MM.1S (cell line): ENCODE measurements at regions not wholly inside any gene's neighbourhood (a gene's known extent, or its start where the extent isn't known, plus 50 kb on each side); places are given as distances from the start of the nearest gene placed in this dataset.
A peak's percentile ranks its signal among the peaks of the same experiment; 100 is the strongest.

Experiments used
- DNase-seq: peaks from one replicate; pipeline ENCODE4 v3.0.0-alpha.2; 2015
- H2AFZ ChIP-seq: fragments of 300-600 bp; sonication (generic); 2 replicates; pipeline ENCODE4 v1.6.0; 2016; ENCODE audit warnings: antibody characterized with exemption, low read length
- H3F3A ChIP-seq: fragments of 300-600 bp; sonication (generic); 2 replicates; pipeline ENCODE4 v1.6.1; 2016; ENCODE audit warnings: mild to moderate bottlenecking, antibody characterized with exemption, low read length, moderate library complexity, mixed read lengths; ENCODE audit not compliant: insufficient read depth
- H3K27ac ChIP-seq: fragments of 300-600 bp; sonication (generic); 2 replicates; pipeline ENCODE4 v1.5.1; 2016; ENCODE audit warnings: mild to moderate bottlenecking, low read length
- H3K27me3 ChIP-seq: fragments of 300-600 bp; sonication (generic); replicated peaks from 2 replicates; pipeline ENCODE4 v1.6.0; 2016; ENCODE audit warnings: low read length; ENCODE audit not compliant: insufficient read depth
- H3K36me3 ChIP-seq: fragments of 300-600 bp; sonication (generic); replicated peaks from 2 replicates; pipeline ENCODE4 v1.6.1; 2016; ENCODE audit warnings: mild to moderate bottlenecking, low read length, mixed read lengths; ENCODE audit not compliant: insufficient read depth
- H3K4me1 ChIP-seq: fragments of 300-600 bp; sonication (generic); 2 replicates; pipeline ENCODE4 v1.6.1; 2016; ENCODE audit warnings: low read length, mixed read lengths
- H3K4me2 ChIP-seq: fragments of 300-600 bp; sonication (generic); 2 replicates; pipeline ENCODE4 v1.6.0; 2016; ENCODE audit warnings: low read depth, low read length
- H3K4me3 ChIP-seq: fragments of 300-600 bp; sonication (generic); 2 replicates; pipeline ENCODE4 v1.5.1; 2016; ENCODE audit warnings: low read length, mixed read lengths
- H3K79me2 ChIP-seq: fragments of 300-600 bp; sonication (generic); 2 replicates; pipeline ENCODE4 v1.6.1; 2016; ENCODE audit warnings: mixed run types, low read length, mixed read lengths
- H3K9ac ChIP-seq: fragments of 300-600 bp; sonication (generic); 2 replicates; pipeline ENCODE4 v1.6.1; 2016; ENCODE audit warnings: low read length, mixed read lengths
- H3K9me2 ChIP-seq: fragments of 300-600 bp; sonication (generic); replicated peaks from 2 replicates; pipeline ENCODE4 v1.6.1; 2016; ENCODE audit warnings: mild to moderate bottlenecking, low read length, mixed read lengths; ENCODE audit not compliant: insufficient read depth
- H3K9me3 ChIP-seq: fragments of 300-600 bp; sonication (generic); replicated peaks from 2 replicates; pipeline ENCODE4 v1.6.1; 2016; ENCODE audit warnings: mild to moderate bottlenecking, low read length, mixed read lengths; ENCODE audit not compliant: insufficient read depth
- H4K20me1 ChIP-seq: fragments of 300-600 bp; sonication (generic); 2 replicates; pipeline ENCODE4 v1.6.1; 2016; ENCODE audit warnings: mild to moderate bottlenecking, low read length, moderate library complexity, mixed read lengths; ENCODE audit not compliant: insufficient read depth
- CTCF ChIP-seq: fragments of 300-600 bp; sonication (generic); IDR thresholded peaks from 2 replicates; pipeline ENCODE4 v1.5.1; 2016; ENCODE audit warnings: antibody characterized with exemption, low read length, mixed read lengths
- EZH2 ChIP-seq: fragments of 300-600 bp; sonication (generic); optimal IDR thresholded peaks from 2 replicates; pipeline ENCODE3; 2017; ENCODE audit warnings: low read depth, mild to moderate bottlenecking, antibody characterized with exemption, low read length, mixed read lengths
- EZH2phosphoT487 ChIP-seq: fragments of 300-600 bp; sonication (generic); IDR thresholded peaks from 2 replicates; pipeline ENCODE4 v1.6.1; 2018; ENCODE audit warnings: antibody characterized with exemption, low read length

- no peak overlapping the region for H3K4me2 ChIP-seq
- no peak for TF ChIP-seq CTCF
- no peak for TF ChIP-seq EZH2phosphoT487
- TF ChIP-seq EZH2, result no peak
- H3K4me3 ChIP-seq, result no peak overlapping the region
- no peak overlapping the region for H3K27ac ChIP-seq
- no peaks in the 10 kb centered on the region for H4K20me1 ChIP-seq
- H3K79me2 ChIP-seq, result no peaks in the 10 kb centered on the region
- no peak overlapping the region for H2AFZ ChIP-seq
- H3K9me3 ChIP-seq, result no peaks in the 10 kb centered on the region
- H3K9ac ChIP-seq, result no peak overlapping the region
- H3K36me3 ChIP-seq, result no peaks in the 10 kb centered on the region
- H3K9me2 ChIP-seq, result no peaks in the 10 kb centered on the region
- DNase-seq, result no peak
- H3K4me1 ChIP-seq, result no peaks in the 10 kb centered on the region
- H3K27me3 ChIP-seq, result no peaks in the 10 kb centered on the region
- no peaks in the 10 kb centered on the region for H3F3A ChIP-seq
Measured at GRCh38 chr2:191516260-191516659, 161.7 kb upstream of the NABP1 start.

GRCh38 chr2:191521608-191522208 lies 156.2 kb upstream of the NABP1 start:
- Histone ChIP-seq H2AFZ (no peak overlapping the region), H3F3A (no peaks in the 10 kb centered on the region)
- DNase-seq, result peak; percentile 19

DNA sequence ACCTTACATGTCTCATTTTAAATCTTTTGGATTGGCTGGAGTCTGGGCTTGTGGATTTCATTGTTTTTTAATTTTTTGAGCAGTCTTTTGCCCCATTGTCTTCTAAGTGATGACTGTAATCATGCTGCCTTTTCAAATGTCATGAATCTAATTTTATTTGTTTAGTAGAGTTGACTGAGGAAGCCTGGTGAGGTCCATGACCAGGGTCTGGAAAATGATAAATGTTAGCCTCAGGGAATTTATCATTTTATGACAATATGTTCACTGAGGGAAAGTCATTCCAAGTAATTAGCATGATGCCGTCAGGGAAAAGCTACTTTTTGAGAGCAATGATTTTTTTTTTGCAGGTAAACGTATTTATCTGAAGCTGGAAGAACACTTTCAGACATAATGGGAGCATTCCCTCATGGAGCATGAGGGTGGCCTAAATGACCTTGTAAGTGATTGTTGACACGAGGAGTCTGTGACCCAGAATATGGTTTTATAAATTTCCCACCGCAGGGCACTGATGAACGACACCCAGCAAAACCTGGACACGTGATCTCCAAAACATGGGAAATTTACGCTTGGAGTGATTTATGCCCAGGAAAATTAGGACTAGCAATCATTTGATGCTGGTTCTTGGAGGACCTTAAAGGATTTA lies 155.3 kb upstream of the NABP1 start:
- H3K27me3 ChIP-seq, result no peaks in the 10 kb centered on the region
- no peak overlapping the region for H3K9ac ChIP-seq
- H4K20me1 ChIP-seq, result no peaks in the 10 kb centered on the region
- DNase-seq, result no peak
- no peaks in the 10 kb centered on the region for H3K9me2 ChIP-seq
- H2AFZ ChIP-seq, result no peak overlapping the region
- no peaks in the 10 kb centered on the region for H3K36me3 ChIP-seq
- H3K4me2 ChIP-seq, result no peak overlapping the region
- TF ChIP-seq EZH2phosphoT487 (no peak), CTCF (no peak), EZH2 (no peak)
- no peaks in the 10 kb centered on the region for H3K4me1 ChIP-seq
- H3K27ac ChIP-seq, result no peak overlapping the region
- no peak overlapping the region for H3K4me3 ChIP-seq
- no peaks in the 10 kb centered on the region for H3K79me2 ChIP-seq
- H3K9me3 ChIP-seq, result no peaks in the 10 kb centered on the region
- H3F3A ChIP-seq, result no peaks in the 10 kb centered on the region

More at GRCh38 chr2:191521608-191522208, 156.2 kb upstream of the NABP1 start:
- Histone ChIP-seq H3K27ac (no peak overlapping the region), H3K4me3 (no peak overlapping the region), H3K36me3 (no peaks in the 10 kb centered on the region), H3K4me1 (no peaks in the 10 kb centered on the region), H3K4me2 (no peak overlapping the region), H3K27me3 (no peaks in the 10 kb centered on the region), H3K79me2 (no peaks in the 10 kb centered on the region), H4K20me1 (no peaks in the 10 kb centered on the region), H3K9me2 (no peaks in the 10 kb centered on the region), H3K9ac (no peak overlapping the region), H3K9me3 (no peaks in the 10 kb centered on the region)
- peak; percentile 70 for TF ChIP-seq CTCF
- no peak for TF ChIP-seq EZH2phosphoT487
- no peak for TF ChIP-seq EZH2
